Neuronal stem cell (in vitro differentiated cells): ENCODE measurements at regions not wholly inside any gene's neighbourhood (a gene's known extent, or its start where the extent isn't known, plus 50 kb on each side); places are given as distances from the start of the nearest gene placed in this dataset.
"Not testable (repeated sequence)": the region's sequence is repeated elsewhere in the genome, so short reads cannot be mapped to it uniquely, and the experiment has no call there.

Experiments
- DNase-seq: peaks from one replicate; pipeline ENCODE4 v3.0.0-alpha.2; 2013; ENCODE audit warnings: low spot score
- H2AFZ ChIP-seq: one replicate; pipeline ENCODE4 v1.6.1; 2013; ENCODE audit warnings: mild to moderate bottlenecking, low read length, inconsistent platforms
- H2AK5ac ChIP-seq: 2 replicates; pipeline ENCODE4 v1.6.1; 2013; ENCODE audit warnings: low read depth, mild to moderate bottlenecking, inconsistent platforms, low read length, moderate library complexity, mixed read lengths
- H2BK120ac ChIP-seq: 2 replicates; pipeline ENCODE4 v1.6.1; 2013; ENCODE audit warnings: low read depth, mild to moderate bottlenecking, inconsistent platforms, low read length, moderate library complexity, mixed read lengths
- H2BK12ac ChIP-seq: one replicate; pipeline ENCODE4 v1.6.1; 2013; ENCODE audit warnings: low read length, inconsistent platforms
- H2BK15ac ChIP-seq: 2 replicates; pipeline ENCODE4 v1.6.1; 2013; ENCODE audit warnings: mild to moderate bottlenecking, low read length, inconsistent platforms, mixed read lengths
- H2BK5ac ChIP-seq: one replicate; pipeline ENCODE4 v1.6.1; 2013; ENCODE audit warnings: inconsistent platforms, mild to moderate bottlenecking, low read length, moderate library complexity
- H3K14ac ChIP-seq: one replicate; pipeline ENCODE4 v1.6.1; 2013; ENCODE audit warnings: low read length, inconsistent platforms
- H3K18ac ChIP-seq: 2 replicates; pipeline ENCODE4 v1.6.1; 2013; ENCODE audit warnings: low read length, inconsistent platforms
- H3K23ac ChIP-seq: 2 replicates; pipeline ENCODE4 v1.6.1; 2013; ENCODE audit warnings: low read depth, mild to moderate bottlenecking, mixed read lengths, low read length, inconsistent platforms; ENCODE audit not compliant: poor library complexity
- H3K27ac ChIP-seq: replicated peaks from 3 replicates; pipeline ENCODE4 v1.5.1; 2013; ENCODE audit warnings: low read length, inconsistent platforms
- H3K27me3 ChIP-seq, 3 experiments: 2 replicates each; pipeline ENCODE4 v1.6.1; 2013; ENCODE audit warnings: low read length in 3 of 3, mild to moderate bottlenecking in 2 of 3, inconsistent platforms in 1 of 3, low read depth in 1 of 3, mixed read lengths in 1 of 3, moderate library complexity in 1 of 3; ENCODE audit not compliant: control insufficient read depth in 3 of 3, insufficient read depth in 3 of 3
- H3K36me3 ChIP-seq, 2 donors: replicated peaks in 1 of 2; 2 replicates each; pipeline ENCODE4 v1.6.1; 2013; ENCODE audit warnings: low read length in 2 of 2; ENCODE audit not compliant: control insufficient read depth in 2 of 2, insufficient read depth in 2 of 2
- H3K4ac ChIP-seq: 2 replicates; pipeline ENCODE4 v1.6.1; 2013; ENCODE audit warnings: inconsistent platforms, mild to moderate bottlenecking, low read length, moderate library complexity
- H3K4me1 ChIP-seq, 2 donors: 1 replicate in 1 of 2; 2 replicates in 1 of 2; pipeline ENCODE4 v1.6.1; 2013; ENCODE audit warnings: low read length in 2 of 2, low read depth in 1 of 2; ENCODE audit not compliant: control insufficient read depth in 2 of 2, insufficient read depth in 1 of 2
- H3K4me2 ChIP-seq: one replicate; pipeline ENCODE4 v1.6.1; 2013; ENCODE audit warnings: mild to moderate bottlenecking, low read length, inconsistent platforms; ENCODE audit not compliant: insufficient read depth, poor library complexity, severe bottlenecking
- H3K4me3 ChIP-seq, 2 donors: 2 replicates each; pipeline ENCODE4 v1.5.1; 2013; ENCODE audit warnings: low read length in 2 of 2, mild to moderate bottlenecking in 2 of 2, inconsistent platforms in 1 of 2, moderate library complexity in 1 of 2
- H3K79me1 ChIP-seq: one replicate; pipeline ENCODE4 v1.6.1; 2013; ENCODE audit warnings: low read depth, mild to moderate bottlenecking, inconsistent platforms, low read length, moderate library complexity
- H3K9ac ChIP-seq: one replicate; pipeline ENCODE4 v1.6.1; 2013; ENCODE audit warnings: mild to moderate bottlenecking, low read depth, low read length, inconsistent platforms; ENCODE audit not compliant: poor library complexity
- H3K9me3 ChIP-seq, 2 donors: replicated peaks in 1 of 2; 2 replicates each; pipeline versions ENCODE3 to v1.6.1; 2013; ENCODE audit warnings: low read length in 2 of 2, mild to moderate bottlenecking in 2 of 2, inconsistent platforms in 1 of 2, low read depth in 1 of 2, mixed read lengths in 1 of 2, moderate library complexity in 1 of 2; ENCODE audit not compliant: control insufficient read depth in 2 of 2, insufficient read depth in 1 of 2
- H4K8ac ChIP-seq: one replicate; pipeline ENCODE4 v1.6.1; 2013; ENCODE audit warnings: low read depth, mild to moderate bottlenecking, inconsistent platforms, low read length, moderate library complexity
- H4K91ac ChIP-seq: one replicate; pipeline ENCODE4 v1.6.1; 2013; ENCODE audit warnings: low read length, low read depth, mild to moderate bottlenecking, inconsistent platforms; ENCODE audit not compliant: poor library complexity
- WGBS, 2 donors: extraction: QIAGEN DNeasy Blood & Tissue Kit; methylation state at CpG; one replicate each; pipeline ENCODE4 v1.1.7; 2013; ENCODE audit warnings: missing lambda C conversion rate in 2 of 2, mixed read lengths in 1 of 2; ENCODE audit not compliant: insufficient read length in 2 of 2, insufficient replicate concordance in 1 of 2; ENCODE audit errors: extremely low coverage in 2 of 2; 5-methylcytosine and 5-hydroxymethylcytosine counted together

GRCh38 chr4:107490116-107490515 is 229.9 kb downstream of the PAPSS1 start:
- no peak overlapping the region for H2AFZ ChIP-seq
- H3K23ac ChIP-seq = no peak overlapping the region
- no peak overlapping the region for H4K8ac ChIP-seq
- H2BK5ac ChIP-seq = no peak overlapping the region
- no peak overlapping the region for H2BK12ac ChIP-seq
- no peak overlapping the region for H3K18ac ChIP-seq
- H3K79me1 ChIP-seq = no peaks in the 10 kb centered on the region
- no peak overlapping the region for H4K91ac ChIP-seq
- H3K27me3 ChIP-seq = no peaks in the 10 kb centered on the region
- no peaks in the 10 kb centered on the region for H3K9me3 ChIP-seq
- WGBS, 2 donors = no CpG with 5 or more reads among the region's 2 CpGs
- no peak overlapping the region for H3K4me3 ChIP-seq
- H3K9ac ChIP-seq = no peak overlapping the region
- no peak overlapping the region for H2BK120ac ChIP-seq
- no peaks in the 10 kb centered on the region for H3K36me3 ChIP-seq
- no peak overlapping the region for H3K27ac ChIP-seq
- H3K14ac ChIP-seq = no peak overlapping the region
- H2AK5ac ChIP-seq = no peak overlapping the region
- H3K4me2 ChIP-seq = no peak overlapping the region
- H2BK15ac ChIP-seq = no peak overlapping the region
- H3K4ac ChIP-seq = no peak overlapping the region
- no peak for DNase-seq
- no peaks in the 10 kb centered on the region for H3K4me1 ChIP-seq

- not testable (repeated sequence) for H4K91ac ChIP-seq, H2AFZ ChIP-seq, H3K4me3 ChIP-seq, H3K27ac ChIP-seq, H3K27me3 ChIP-seq, H2BK12ac ChIP-seq, H4K8ac ChIP-seq, H3K79me1 ChIP-seq, H3K23ac ChIP-seq, H3K4me2 ChIP-seq, H3K14ac ChIP-seq, H2BK5ac ChIP-seq, H3K36me3 ChIP-seq, H2BK15ac ChIP-seq, H3K4ac ChIP-seq, H3K9me3 ChIP-seq, H3K9ac ChIP-seq, H2BK120ac ChIP-seq, H3K18ac ChIP-seq, H2AK5ac ChIP-seq, H3K4me1 ChIP-seq, DNase-seq
- no CpG with 5 or more reads among the region's 1 CpG for WGBS, 2 donors
Observed at GRCh38 chr4:107483621-107484020, 236.4 kb downstream of the PAPSS1 start.

- Histone ChIP-seq H3K23ac (no peak overlapping the region), H2BK15ac (no peak overlapping the region), H4K91ac (no peak overlapping the region), H3K9me3 (peaks cover 0 to 3% of the 10 kb centered on the region in 2 donors), H2BK12ac (no peak overlapping the region), H3K4me3 (no peak overlapping the region), H2BK5ac (no peak overlapping the region), H3K79me1 (no peaks in the 10 kb centered on the region), H3K36me3 (no peaks in the 10 kb centered on the region), H2AK5ac (no peak overlapping the region), H2AFZ (no peak overlapping the region), H3K9ac (no peak overlapping the region), H3K27me3 (no peaks in the 10 kb centered on the region), H3K4ac (no peak overlapping the region), H3K4me1 (no peaks in the 10 kb centered on the region), H3K4me2 (peak overlapping the region; percentile 2), H3K18ac (no peak overlapping the region), H4K8ac (no peak overlapping the region), H3K14ac (no peak overlapping the region), H3K27ac (no peak overlapping the region), H2BK120ac (no peak overlapping the region)
- no peak for DNase-seq
- no CpG with 5 or more reads among the region's 2 CpGs for WGBS, 2 donors
Observed at GRCh38 chr4:107482546-107482945, 237.5 kb downstream of the PAPSS1 start.

GRCh38 chr4:107478327-107478980 is 241.6 kb downstream of the PAPSS1 start:
- Histone ChIP-seq H3K79me1 (no peaks in the 10 kb centered on the region), H3K36me3 (no peaks in the 10 kb centered on the region), H2BK12ac (no peak overlapping the region)

More at GRCh38 chr4:107478327-107478980, 241.6 kb downstream of the PAPSS1 start:
- H2BK5ac ChIP-seq = no peak overlapping the region
- H3K4ac ChIP-seq = no peak overlapping the region
- no peak overlapping the region for H2AK5ac ChIP-seq
- H3K4me1 ChIP-seq = no peaks in the 10 kb centered on the region
- no peak overlapping the region for H3K27ac ChIP-seq
- peaks cover 0 to 3% of the 10 kb centered on the region in 2 donors for H3K9me3 ChIP-seq
- no peak overlapping the region for H3K14ac ChIP-seq
- no peak overlapping the region for H3K9ac ChIP-seq
- no peak overlapping the region for H2BK15ac ChIP-seq
- H4K8ac ChIP-seq = no peak overlapping the region
- DNase-seq = no peak
- H3K18ac ChIP-seq = no peak overlapping the region
- no peak overlapping the region for H2BK120ac ChIP-seq
- no peak overlapping the region for H2AFZ ChIP-seq
- no peak overlapping the region for H3K4me2 ChIP-seq
- no peaks in the 10 kb centered on the region for H3K27me3 ChIP-seq
- no peak overlapping the region for H3K23ac ChIP-seq
- no peak overlapping the region for H4K91ac ChIP-seq
- H3K4me3 ChIP-seq = peak overlapping the region in 1 of 2 donors; percentile 34
